KMS-11 (cell line): ENCODE measurements at regions not wholly inside any gene's neighbourhood (a gene's known extent, or its start where the extent isn't known, plus 50 kb on each side); places are given as distances from the start of the nearest gene placed in this dataset.

Experiments
- H2AFZ ChIP-seq: fragments of 200-600 bp; sonication (generic); 2 replicates; pipeline ENCODE4 v1.6.1; 2016; ENCODE audit warnings: antibody characterized with exemption, mixed run types, low read depth
- H3K27ac ChIP-seq: fragments of 200-600 bp; sonication (generic); 2 replicates; pipeline ENCODE4 v1.6.1; 2016; ENCODE audit warnings: mild to moderate bottlenecking, mixed run types
- H3K27me3 ChIP-seq: fragments of 200-600 bp; sonication (generic); 2 replicates; pipeline ENCODE4 v1.6.1; 2017; ENCODE audit warnings: mild to moderate bottlenecking, low read depth, mixed run types, moderate library complexity; ENCODE audit not compliant: insufficient read depth
- H3K36me3 ChIP-seq: fragments of 200-600 bp; sonication (generic); 2 replicates; pipeline ENCODE4 v1.6.1; 2017; ENCODE audit warnings: mild to moderate bottlenecking, mixed run types; ENCODE audit not compliant: insufficient read depth
- H3K4me1 ChIP-seq: fragments of 200-600 bp; sonication (generic); 2 replicates; pipeline ENCODE4 v1.6.1; 2016; ENCODE audit warnings: mild to moderate bottlenecking, low read depth, mixed run types; ENCODE audit not compliant: poor library complexity, severe bottlenecking
- H3K4me2 ChIP-seq: fragments of 200-600 bp; sonication (generic); 2 replicates; pipeline ENCODE4 v1.7.0; 2016; ENCODE audit warnings: mild to moderate bottlenecking, mixed run types
- H3K4me3 ChIP-seq: fragments of 200-600 bp; sonication (generic); IDR thresholded peaks from 2 replicates; pipeline ENCODE4 v1.6.1; 2017; ENCODE audit warnings: low read depth, low read length, mixed read lengths; ENCODE audit not compliant: insufficient read depth
- H3K79me2 ChIP-seq: fragments of 200-600 bp; sonication (generic); 2 replicates; pipeline ENCODE4 v1.6.1; 2016; ENCODE audit warnings: low read depth, mixed run types; ENCODE audit not compliant: insufficient read depth
- H3K9ac ChIP-seq: fragments of 200-600 bp; sonication (generic); 2 replicates; pipeline ENCODE4 v1.6.1; 2016; ENCODE audit warnings: mild to moderate bottlenecking, mixed run types
- H4K20me1 ChIP-seq: fragments of 200-600 bp; sonication (generic); 2 replicates; pipeline ENCODE4 v1.6.1; 2016; ENCODE audit warnings: mild to moderate bottlenecking, mixed run types; ENCODE audit not compliant: insufficient read depth
- CTCF ChIP-seq: fragments of 200-600 bp; sonication (generic); conservative IDR thresholded peaks from 2 replicates; pipeline ENCODE4 v1.6.1; 2017; ENCODE audit warnings: low read depth, mild to moderate bottlenecking, antibody characterized with exemption, low read length, moderate library complexity, mixed read lengths

GRCh38 chr4:97349468-97350186 lies 793.6 kb downstream of the STPG2 start:
- TF ChIP-seq CTCF, result no peak
- H3K27ac ChIP-seq, result no peak overlapping the region
- no peaks in the 10 kb centered on the region; the same call in 1 of the 2 replicates for H3K36me3 ChIP-seq

GRCh38 chr4:97353876-97354275 lies 789.4 kb downstream of the STPG2 start:
- Histone ChIP-seq H4K20me1 (no peaks in the 10 kb centered on the region), H2AFZ (no peak overlapping the region), H3K4me1 (no peaks in the 10 kb centered on the region), H3K27me3 (no peaks in the 10 kb centered on the region), H3K36me3 (no peaks in the 10 kb centered on the region; the same call in 1 of the 2 replicates), H3K4me3 (no peak overlapping the region), H3K27ac (no peak overlapping the region), H3K79me2 (no peaks in the 10 kb centered on the region), H3K9ac (no peak overlapping the region), H3K4me2 (no peak overlapping the region)
- no peak for TF ChIP-seq CTCF

More at GRCh38 chr4:97349468-97350186, 793.6 kb downstream of the STPG2 start:
- Histone ChIP-seq H3K9ac (no peak overlapping the region), H3K27me3 (no peaks in the 10 kb centered on the region), H3K79me2 (no peaks in the 10 kb centered on the region), H3K4me1 (no peaks in the 10 kb centered on the region), H4K20me1 (no peaks in the 10 kb centered on the region), H3K4me3 (no peak overlapping the region), H2AFZ (no peak overlapping the region), H3K4me2 (no peak overlapping the region)

GRCh38 chr4:97359826-97360225 lies 783.5 kb downstream of the STPG2 start:
- Histone ChIP-seq H3K4me3 (no peak overlapping the region), H3K36me3 (no peaks in the 10 kb centered on the region), H2AFZ (no peak overlapping the region), H3K4me2 (no peak overlapping the region; the same call in 1 of the 2 replicates), H3K9ac (no peak overlapping the region), H3K27ac (no peak overlapping the region), H3K4me1 (peaks cover 5% of the 10 kb centered on the region), H3K27me3 (no peaks in the 10 kb centered on the region), H3K79me2 (no peaks in the 10 kb centered on the region), H4K20me1 (no peaks in the 10 kb centered on the region)
- no peak for TF ChIP-seq CTCF

GRCh38 chr4:97360733-97361132 lies 782.5 kb downstream of the STPG2 start:
- Histone ChIP-seq H3K36me3 (no peaks in the 10 kb centered on the region), H3K9ac (no peak overlapping the region), H3K4me2 (no peak overlapping the region), H3K27ac (no peak overlapping the region), H2AFZ (no peak overlapping the region), H3K4me1 (peaks cover 5% of the 10 kb centered on the region), H3K27me3 (no peaks in the 10 kb centered on the region), H4K20me1 (no peaks in the 10 kb centered on the region), H3K79me2 (no peaks in the 10 kb centered on the region), H3K4me3 (no peak overlapping the region)
- no peak for TF ChIP-seq CTCF
